H1 (cell line): ENCODE measurements at regions not wholly inside any gene's neighbourhood (a gene's known extent, or its start where the extent isn't known, plus 50 kb on each side); places are given as distances from the start of the nearest gene placed in this dataset.

Experiments used
- ATF3 ChIP-seq: IDR thresholded peaks from 2 replicates; pipeline ENCODE4 v1.6.1; 2011; ENCODE audit warnings: low read depth, mild to moderate bottlenecking, low read length; ENCODE audit not compliant: insufficient read depth
- CEBPB ChIP-seq: IDR thresholded peaks from 2 replicates; pipeline ENCODE4 v1.6.1; 2012; ENCODE audit warnings: low read depth, low read length
- GABPA ChIP-seq: IDR thresholded peaks from 2 replicates; pipeline ENCODE4 v1.6.1; 2011; ENCODE audit warnings: mild to moderate bottlenecking, low read length, moderate library complexity, borderline replicate concordance; ENCODE audit not compliant: insufficient read depth
- HDAC6 ChIP-seq: IDR thresholded peaks from one replicate; pipeline ENCODE4 v1.7.1; 2012; ENCODE audit warnings: low read depth, mild to moderate bottlenecking, inconsistent platforms, low read length, moderate library complexity
- MAX ChIP-seq: IDR thresholded peaks from 2 replicates; pipeline ENCODE4 v1.6.1; 2012; ENCODE audit warnings: inconsistent platforms
- PHF8 ChIP-seq: fragments of 200-600 bp; sonication (generic); conservative IDR thresholded peaks from 2 replicates; pipeline ENCODE4 v1.7.1; 2012; ENCODE audit warnings: low read depth, mild to moderate bottlenecking, inconsistent platforms, low read length, moderate library complexity
- SP2 ChIP-seq: IDR thresholded peaks from 2 replicates; pipeline ENCODE4 v1.6.1; 2012; ENCODE audit warnings: mild to moderate bottlenecking, low read length, inconsistent platforms
- SRF ChIP-seq: IDR thresholded peaks from 2 replicates; pipeline ENCODE4 v1.6.1; 2011; ENCODE audit warnings: mild to moderate bottlenecking, low read depth, low read length, moderate library complexity
- YY1 ChIP-seq: IDR thresholded peaks from 2 replicates; pipeline ENCODE4 v1.6.1; 2011; ENCODE audit warnings: low read depth, mild to moderate bottlenecking, low read length
- ZNF274 ChIP-seq: IDR thresholded peaks from 2 replicates; pipeline ENCODE4 v1.7.0; 2012; ENCODE audit warnings: low read length, borderline replicate concordance; ENCODE audit errors: extremely low read depth

- TF ChIP-seq ZNF274 (no peak), GABPA (no peak), HDAC6 (no peak), ATF3 (no peak), SRF (no peak), PHF8 (no peak), CEBPB (no peak), MAX (no peak), YY1 (no peak), SP2 (no peak)
Measured at GRCh38 chr3:87436781-87437543, 160.6 kb upstream of the POU1F1 start (continued).
